NCI-H146 treated with DMSO at 0.1 percent for 48 hours (cell line): ENCODE measurements at regions not wholly inside any gene's neighbourhood (a gene's known extent, or its start where the extent isn't known, plus 50 kb on each side); places are given as distances from the start of the nearest gene placed in this dataset.
"Not testable (repeated sequence)": the region's sequence is repeated elsewhere in the genome, so short reads cannot be mapped to it uniquely, and the experiment has no call there.

Source experiments
- DNase-seq: peaks from one replicate; lab custom pipeline; 2025; ENCODE audit not compliant: unreplicated experiment; lab: John Stamatoyannopoulos, UW

DNA sequence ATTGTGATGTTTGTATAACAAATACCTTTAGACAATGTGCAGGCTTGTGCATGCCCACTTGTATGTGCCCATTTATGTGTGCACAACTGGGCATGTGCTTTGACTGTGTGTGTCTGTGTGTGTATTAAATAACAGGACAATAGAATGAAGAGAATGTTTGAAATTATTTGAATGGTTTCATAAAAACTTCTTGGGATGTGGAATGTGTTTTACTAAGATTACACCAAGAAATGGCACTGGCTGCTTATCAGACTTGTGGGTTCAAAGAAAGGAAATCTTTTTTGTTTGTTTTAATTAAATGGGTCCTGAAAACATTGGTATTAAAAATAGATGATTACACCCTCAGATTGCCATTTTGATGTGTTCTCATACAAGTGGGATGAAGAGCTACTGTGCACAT lies 191.6 kb upstream of the CCN2 start:
- no peak for DNase-seq

DNA sequence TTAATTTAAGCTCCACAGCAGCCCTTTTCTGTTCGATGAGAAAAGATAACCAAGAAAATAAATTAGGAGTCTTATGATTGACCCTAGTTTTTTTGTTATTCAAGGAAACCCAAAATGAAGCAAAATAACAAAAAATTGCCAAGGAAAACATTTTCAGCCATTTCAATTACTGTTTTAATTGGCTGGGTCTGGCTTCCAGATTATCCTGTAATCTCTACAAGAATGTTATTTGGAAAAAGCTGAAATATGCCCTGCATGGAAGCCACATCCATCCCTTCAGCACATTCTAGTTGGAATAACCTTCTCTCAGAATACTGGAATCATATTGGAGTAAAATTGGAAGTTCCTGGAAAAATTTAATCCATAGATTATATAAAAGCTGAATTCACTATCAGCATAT lies 191.1 kb upstream of the CCN2 start:
- no peak for DNase-seq

DNA sequence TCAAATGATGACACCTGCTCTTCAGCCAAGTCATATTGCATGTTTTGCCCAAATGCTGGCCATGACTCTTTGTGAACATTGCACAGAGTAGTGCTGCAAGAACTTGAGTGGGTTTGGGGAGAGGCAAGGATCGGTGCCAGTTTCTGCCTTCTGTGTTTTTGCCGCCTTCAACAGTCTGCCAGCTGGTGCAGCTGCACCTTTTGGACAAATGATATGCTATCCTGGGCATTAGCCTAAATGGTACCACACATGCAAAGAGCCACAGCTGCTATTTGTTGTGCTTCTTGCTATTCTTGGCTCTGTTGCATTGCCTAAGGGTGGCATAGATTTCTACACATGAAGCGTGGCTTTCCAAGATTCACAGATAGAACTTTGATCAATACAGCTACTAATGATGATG lies 189.0 kb upstream of the CCN2 start:
- DNase-seq: no peak

DNA sequence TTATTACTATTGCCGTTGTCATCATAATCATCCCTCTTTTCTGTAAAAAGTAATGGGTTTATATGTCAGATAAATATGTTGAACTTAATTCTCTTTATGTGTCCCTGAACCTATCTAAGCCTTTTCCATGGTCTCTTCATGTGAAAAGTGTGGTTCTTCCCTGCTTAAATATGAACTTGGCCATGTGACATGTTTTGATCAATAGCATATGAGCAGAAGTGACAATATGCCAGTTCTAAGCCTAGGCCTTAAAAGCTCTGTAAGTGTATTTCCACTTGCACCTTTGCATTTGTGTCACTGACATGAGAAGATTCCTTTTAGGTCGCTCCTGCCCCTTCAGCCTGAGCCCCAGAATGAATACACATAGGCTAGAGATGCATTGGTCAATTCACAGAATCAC lies 188.4 kb upstream of the CCN2 start:
- DNase-seq: no peak

DNA sequence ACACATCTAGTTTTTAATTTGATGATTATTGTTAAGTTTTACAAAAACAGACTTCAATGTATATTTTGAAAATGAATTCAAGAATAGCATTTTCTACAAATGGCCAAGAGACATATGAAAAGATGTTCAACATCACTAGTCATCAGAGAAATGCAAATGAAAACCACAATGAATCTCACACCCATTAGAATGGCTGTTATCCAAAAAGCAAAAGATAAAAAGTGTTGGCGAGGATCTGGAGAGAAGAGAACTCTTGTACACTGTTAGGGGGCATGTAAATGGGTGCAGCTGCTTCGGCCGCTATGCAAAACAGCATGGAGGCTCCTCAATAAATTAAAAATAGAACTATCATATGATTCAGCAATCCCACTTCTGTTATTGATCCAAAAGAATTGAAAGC lies 185.8 kb upstream of the CCN2 start:
- DNase-seq: no peak

DNA sequence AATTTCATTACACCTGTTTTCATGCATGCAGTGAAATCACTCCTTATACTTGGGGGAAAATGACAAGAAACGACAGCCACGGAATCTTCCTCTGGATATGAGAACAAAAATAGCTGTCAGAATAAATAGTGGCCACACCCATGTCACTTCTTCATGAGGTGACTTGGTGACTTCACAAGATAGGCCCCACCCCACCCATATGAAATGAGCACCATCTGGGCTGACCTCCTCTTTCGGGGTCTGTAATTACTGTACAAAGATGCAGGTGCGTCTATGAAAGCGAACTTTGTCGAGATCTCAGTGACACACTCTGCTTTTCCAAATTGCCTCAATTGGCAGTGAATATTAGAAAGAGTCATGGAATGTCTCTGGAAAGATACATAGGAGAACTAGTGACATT lies 184.2 kb upstream of the CCN2 start:
- DNase-seq: no peak

DNA sequence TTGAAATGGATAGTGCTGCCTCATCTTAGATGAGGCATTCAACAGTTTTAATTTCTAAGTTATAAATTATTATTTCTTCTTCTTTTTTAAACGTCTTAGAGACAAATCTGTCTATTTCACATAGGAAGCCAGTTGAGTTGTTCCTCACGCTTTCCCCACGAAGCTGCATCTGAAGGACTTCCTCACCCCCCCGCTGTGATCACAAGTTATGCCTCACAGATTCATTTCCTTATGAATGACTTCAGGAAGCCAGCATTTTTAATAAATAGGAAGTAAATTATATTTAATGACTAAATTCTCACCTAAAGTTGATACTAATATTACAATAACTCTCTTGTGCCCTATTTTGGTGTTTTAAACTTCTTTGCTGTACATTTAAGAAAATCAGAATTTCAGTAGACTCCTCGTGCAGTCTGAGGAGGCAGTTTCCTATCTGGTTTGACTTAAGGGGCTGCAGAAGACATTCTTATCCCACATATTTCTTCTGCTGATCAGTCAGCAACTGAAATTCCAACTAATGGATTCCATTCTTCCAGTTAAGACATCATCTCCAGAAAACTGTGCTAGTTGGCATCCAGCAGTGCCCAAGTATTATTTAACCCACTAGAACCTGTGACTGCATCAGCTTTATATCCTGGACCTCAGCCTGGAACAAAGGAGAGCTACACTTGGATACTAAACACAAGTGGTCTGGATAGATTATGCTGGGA lies 182.7 kb upstream of the CCN2 start:
- no peak for DNase-seq

DNA sequence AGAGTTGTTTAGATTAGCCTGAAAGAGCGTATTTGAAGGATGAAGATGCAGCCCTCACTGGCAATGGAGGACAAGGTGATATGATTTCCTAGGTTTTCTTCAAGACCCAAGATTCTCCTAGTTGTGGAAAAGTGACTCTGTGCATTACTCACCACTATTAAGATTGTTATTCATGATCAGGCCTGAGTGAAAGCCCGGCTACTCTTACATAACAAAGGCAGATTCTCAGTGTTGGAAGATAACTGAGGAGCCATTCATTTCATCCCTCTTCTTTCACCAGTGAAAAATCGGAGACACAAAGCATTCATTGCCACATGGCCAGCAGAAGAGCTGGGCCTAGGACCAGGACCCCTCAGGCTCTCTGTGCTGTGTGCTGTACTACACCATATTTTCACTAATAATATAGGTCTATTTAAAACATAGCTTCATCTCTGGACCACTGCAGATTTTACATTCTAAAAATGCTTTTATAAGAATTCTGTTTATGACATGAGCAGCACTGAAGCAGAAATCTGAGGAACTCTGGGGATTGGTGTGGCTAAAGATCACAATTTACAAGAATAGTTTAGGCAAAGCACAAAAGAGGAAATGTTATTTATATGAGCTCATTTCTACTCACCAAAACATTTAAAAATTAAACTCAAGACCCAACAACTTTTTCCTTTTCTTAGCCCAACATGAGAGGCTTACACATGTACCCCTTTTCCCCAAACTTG lies 181.9 kb upstream of the CCN2 start:
- no peak for DNase-seq

DNA sequence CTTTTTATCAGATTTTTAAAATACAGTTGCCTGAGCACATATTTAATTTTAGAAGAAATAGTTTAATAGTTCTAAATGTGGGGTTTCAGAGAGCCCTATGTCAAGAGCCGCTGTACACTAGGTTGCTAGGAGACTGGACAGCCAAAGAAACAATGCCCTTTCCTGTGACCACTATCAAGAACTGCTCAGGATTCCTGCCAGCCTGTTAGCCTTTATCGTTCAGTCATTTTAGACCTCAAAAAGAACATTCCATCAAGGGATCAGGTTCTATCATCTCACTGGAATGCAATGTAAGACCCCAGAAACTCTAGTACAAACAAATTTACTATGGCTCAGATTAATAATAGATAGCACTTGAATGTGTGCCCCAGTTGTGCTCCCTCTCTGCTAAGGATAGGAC lies 181.2 kb upstream of the CCN2 start:
- no peak for DNase-seq

DNA sequence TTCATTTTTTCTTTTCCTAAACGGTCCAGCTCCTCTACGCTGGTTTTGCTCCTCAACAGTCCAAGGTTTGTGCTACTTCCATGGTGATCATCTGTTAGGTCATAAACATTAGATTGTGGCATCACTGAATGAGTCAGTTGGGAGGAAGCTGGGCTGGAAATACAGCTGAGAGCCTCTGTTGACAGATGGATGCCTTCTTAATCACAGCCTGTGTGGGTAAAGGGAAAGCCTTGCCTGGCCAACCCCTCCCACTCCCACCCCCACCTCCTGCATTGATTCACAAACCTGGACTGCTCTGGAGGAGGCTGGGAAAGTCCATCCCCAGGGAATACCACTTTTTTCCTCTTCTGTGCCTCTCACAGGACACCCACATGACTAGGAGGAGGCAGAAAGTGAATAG lies 180.6 kb upstream of the CCN2 start:
- peak; percentile 76 for DNase-seq

DNA sequence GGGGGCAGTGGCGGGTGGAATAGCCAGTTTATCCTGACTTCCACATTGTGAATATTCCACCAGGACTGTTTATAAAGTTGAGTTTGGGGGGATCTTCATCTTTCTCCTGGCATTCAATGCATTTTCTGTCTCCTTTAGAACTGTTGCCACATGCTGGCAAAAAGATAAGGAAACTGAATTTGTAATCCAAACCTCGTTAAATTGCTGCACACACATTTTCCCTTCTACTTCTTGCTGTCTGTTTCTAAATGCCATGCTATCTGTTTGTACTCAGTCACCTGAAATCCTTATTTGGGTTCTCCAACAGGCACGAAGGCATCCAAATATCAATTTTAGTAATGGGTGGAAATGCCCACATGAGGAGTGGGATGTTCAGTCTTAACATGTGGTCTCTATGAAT lies 180.2 kb upstream of the CCN2 start:
- DNase-seq: no peak

DNA sequence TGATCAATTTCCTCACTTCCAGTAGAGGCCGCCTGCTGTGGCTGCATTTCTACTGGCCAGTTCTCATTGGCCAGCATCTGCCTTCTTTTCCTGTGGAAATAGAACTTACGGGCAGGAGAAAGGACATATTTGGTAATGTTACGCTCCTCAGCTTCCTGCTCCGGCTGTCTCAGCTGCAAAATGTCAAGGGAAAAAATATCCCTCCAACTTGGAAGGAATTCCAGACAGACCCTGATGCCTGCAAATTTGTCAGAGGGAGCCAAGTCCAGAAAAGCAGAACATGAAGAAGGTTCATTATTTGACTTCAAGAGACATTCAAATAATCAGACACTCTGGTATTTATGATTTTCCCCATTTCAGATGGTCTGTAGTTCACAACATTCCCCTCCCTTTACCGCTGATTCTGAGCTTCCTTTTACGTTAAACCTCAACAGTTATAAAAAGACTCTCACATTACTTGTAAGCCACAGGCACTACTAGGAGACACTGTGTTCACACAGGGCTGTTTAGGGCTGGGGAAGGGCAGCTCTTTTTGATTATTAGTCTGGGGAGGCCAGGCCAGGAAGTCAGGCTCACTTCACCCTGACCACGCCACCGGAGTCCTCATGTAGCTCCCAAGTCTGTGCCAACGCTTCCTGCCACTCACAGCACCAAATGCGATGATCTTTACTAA lies 179.6 kb upstream of the CCN2 start:
- DNase-seq: no peak

DNA sequence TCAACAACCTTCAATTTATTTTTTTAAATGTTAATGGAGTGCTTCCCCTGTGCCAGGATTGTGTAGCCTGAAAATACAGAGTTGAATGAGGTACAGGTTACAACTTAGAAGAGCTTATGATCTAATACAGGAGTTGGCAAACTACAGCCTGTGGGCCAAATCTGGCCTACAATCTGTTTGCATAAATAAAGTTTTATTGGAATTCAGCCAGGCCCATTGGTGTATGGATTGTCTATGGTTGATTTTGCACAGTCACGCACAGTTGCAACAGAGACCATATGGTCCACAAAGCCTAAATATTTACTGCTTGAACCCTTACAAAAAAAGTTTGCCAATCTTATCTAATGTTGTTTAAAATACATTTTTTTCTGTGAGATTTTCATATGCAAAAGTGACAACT lies 177.3 kb upstream of the CCN2 start:
- DNase-seq: no peak

DNA sequence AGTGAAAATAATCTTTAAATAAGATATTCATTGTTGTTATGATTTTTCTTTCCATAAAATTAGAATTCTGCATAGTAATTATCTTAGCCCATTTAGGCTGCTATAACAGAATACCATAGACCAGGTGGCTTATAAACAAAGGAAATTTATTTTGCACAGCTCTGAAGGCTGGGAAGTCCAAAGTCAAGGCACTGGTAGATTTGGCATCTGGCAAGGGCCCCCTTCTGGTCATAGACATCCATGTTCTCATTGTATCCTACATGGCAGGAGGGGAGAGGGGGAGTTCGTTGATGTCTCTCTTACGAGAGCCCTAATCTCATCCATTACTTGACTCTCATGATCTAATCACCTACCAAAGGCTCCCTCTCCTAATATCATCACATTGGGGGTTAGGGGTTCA lies 175.0 kb upstream of the CCN2 start:
- DNase-seq: no peak

DNA sequence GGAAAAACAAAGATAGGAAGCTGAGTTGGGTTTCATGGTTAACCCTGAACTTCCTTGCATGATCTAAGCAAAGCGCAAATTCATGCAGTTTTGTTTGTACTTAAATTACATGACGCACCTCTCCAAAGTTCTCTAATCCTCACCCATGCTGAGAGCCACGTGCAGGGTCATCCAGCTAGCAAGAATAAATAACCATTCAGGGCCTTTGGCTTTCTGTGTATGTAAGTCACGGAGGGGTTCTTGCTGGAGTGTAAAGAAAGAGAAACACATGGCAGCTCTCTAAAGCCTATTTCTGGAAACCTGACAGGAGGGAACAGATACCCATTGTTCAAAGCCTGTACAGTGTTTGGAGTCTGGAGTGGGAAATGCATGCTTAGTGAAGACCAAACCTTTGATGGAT lies 171.7 kb upstream of the CCN2 start:
- peak; percentile 71 for DNase-seq

DNA sequence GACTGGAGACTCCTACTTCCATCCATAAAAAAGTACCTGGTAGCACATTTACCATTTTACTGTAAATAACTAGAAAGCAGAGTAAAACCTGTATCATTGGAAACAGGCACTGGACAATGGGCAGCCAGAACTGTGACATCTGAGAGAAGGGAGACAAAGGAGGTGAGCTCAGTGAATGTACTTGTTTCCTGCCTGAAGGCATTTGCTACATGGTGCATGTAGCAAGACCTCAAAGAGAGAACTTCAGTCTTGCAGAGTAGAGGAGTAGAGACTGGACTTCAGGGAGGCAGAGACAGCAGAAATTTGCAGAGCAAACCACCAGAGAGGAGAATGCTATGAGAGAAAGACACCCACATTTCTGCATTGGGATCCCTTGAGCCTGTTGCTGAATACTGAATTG lies 171.0 kb upstream of the CCN2 start:
- DNase-seq: peak; percentile 24

DNA sequence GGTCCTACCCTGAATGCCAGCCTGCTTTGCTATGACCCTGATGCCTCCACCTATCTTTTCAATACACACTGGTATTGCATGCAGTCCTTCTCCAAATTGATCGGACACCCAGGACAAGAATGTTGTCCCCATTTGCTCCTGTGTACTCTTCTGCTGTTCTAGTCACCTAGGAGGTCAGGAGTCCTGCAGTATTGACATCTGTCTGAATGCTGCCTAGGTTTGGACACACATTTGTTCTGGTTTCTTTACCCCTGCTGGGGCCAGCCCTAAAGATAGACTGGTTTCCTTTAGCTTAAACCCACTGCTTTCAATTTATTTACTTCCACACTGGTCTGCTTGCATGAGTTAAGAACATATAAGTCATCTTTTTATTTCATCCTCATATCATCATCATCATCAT lies 167.0 kb upstream of the CCN2 start:
- no peak for DNase-seq

DNA sequence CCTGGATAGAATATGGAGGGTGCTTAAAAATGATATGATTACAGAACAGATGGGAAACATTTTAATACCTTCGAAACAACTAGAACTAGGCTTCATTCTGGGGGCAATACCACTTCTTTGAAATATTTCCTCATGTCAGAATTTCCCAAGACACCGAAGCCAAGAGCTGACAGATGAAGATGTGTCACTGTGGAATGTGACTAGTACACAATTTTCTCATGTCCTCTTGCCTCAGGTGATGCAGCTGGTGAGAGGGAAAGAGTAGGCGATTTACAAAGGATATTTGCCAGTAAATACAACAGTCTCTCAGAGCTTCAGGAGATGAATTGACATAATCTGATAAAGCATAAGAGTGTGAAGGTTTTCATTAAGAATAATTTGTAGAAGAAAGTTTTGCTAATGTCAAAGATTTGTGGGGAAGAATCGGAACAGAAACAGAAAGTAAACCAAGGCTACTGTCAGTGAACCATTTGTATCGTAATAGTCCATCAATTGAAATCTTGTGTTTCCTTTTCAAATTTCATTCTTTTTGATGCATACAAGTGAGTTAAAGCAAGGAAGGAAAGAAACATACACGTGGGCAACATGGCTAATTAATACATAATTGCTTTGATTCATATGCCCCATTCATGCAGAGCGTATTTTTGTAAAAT lies 164.7 kb upstream of the CCN2 start:
- DNase-seq: no peak

DNA sequence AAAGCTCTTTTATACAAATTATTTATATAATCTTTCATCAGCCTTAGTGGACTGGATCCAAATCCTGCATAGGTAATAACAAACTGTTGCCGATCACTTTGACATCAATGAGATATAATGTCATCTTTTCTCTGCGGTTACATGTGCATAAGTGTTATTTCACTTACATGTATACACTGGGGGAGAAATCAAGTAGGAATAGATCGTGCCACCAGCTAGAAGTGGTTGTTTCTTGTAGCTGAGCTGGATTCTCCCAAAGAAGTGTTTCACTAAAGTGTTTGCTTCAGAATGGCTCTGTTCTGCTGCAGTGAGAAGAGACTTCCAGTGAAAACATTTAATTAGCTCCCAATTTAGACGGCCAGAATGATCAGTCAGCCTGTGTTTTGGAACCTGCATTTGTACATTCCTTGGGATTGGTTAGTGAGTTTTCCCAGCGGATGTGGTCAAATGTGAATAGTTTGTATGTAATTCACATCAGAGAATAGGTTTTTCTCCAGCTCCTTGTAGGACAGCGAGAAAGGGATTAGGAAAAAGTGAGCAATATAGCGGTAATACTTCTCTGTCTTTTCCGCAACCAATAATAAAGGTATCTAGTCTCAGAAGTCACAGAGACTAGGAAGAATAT lies 163.1 kb upstream of the CCN2 start:
- DNase-seq: no peak

DNA sequence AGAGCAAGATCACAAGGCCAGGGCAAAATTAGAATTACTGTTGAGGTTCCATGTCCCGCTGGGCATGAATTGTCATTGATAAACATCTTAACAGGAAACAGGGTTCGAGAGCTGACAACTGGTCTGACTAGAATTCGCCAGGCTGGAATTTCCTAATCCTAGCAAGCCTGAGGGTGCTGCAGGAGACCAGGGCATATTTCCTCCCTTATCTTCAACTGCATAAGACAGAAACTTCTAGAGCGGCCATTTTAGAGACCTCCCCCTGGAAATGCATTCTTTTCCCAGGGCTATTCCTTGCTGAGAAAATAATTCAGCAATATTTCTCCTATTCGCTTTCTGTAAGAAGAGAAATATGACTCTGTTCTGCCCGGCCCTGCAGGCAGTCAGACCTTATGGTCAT lies 158.6 kb upstream of the CCN2 start:
- not testable (repeated sequence) for DNase-seq

DNA sequence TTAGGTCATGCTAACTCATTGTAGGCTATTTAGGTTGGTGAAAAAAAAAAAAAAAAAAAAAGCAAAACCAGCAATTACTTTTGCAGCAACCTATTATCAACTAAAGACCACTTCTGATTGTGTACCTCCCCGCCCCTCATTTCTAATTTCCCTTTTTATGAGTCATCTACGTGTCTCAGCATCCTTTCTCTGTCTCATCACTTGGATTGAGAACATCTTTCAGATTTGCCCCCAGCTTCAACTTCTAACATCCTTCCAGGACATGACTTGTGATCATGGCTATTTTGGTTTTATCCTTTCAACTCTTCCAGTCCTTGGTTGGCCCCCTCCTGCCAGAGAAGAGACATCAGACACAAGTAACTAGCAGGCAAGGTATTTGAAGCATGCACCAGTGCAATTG lies 156.7 kb upstream of the CCN2 start:
- DNase-seq: no peak
